Kidney (tissue), 13 donors: ENCODE measurements at regions not wholly inside any gene's neighbourhood (a gene's known extent, or its start where the extent isn't known, plus 50 kb on each side); places are given as distances from the start of the nearest gene placed in this dataset.

ENCODE experiments used
- DNase-seq, 5 donors: peaks; one replicate each; pipeline ENCODE4 v3.0.0-alpha.2; 2013 to 2020
- FAIRE-seq: peaks from 2 replicates; lab custom pipeline; 2012; peaks lifted over from hg19 to GRCh38; lab: Jason Lieb, UNC
- H3K27ac ChIP-seq, 2 donors: one replicate each; pipeline ENCODE4 v1.7.0; 2013; ENCODE audit warnings: low read depth in 2 of 2, low read length in 2 of 2, inconsistent platforms in 1 of 2
- H3K27me3 ChIP-seq: one replicate; pipeline ENCODE4 v1.7.1; 2013; ENCODE audit warnings: low read length, inconsistent platforms; ENCODE audit not compliant: control insufficient read depth, insufficient read depth
- H3K36me3 ChIP-seq, 3 donors: one replicate each; pipeline versions ENCODE4 v1.7.0 to v1.7.1; 2013; ENCODE audit warnings: low read length in 3 of 3, control low read depth in 1 of 3, inconsistent platforms in 1 of 3; ENCODE audit not compliant: insufficient read depth in 3 of 3, control insufficient read depth in 2 of 3
- H3K4me1 ChIP-seq, 3 donors: one replicate each; pipeline versions ENCODE4 v1.7.0 to v1.7.1; 2013; ENCODE audit warnings: low read length in 3 of 3, inconsistent platforms in 1 of 3, low read depth in 1 of 3; ENCODE audit not compliant: control insufficient read depth in 2 of 3, insufficient read depth in 2 of 3
- H3K4me3 ChIP-seq, 3 donors: one replicate each; pipeline versions ENCODE4 v1.7.0 to v1.8.1; 2013; ENCODE audit warnings: low read length in 3 of 3, control low read depth in 1 of 3, inconsistent platforms in 1 of 3
- H3K9ac ChIP-seq, 3 donors: one replicate each; pipeline versions ENCODE4 v1.7.0 to v1.7.1; 2013; ENCODE audit warnings: low read length in 3 of 3, control low read depth in 1 of 3, inconsistent platforms in 1 of 3
- H3K9me3 ChIP-seq, 3 donors: one replicate each; pipeline versions ENCODE4 v1.7.0 to v1.7.1; 2013; ENCODE audit warnings: low read length in 3 of 3, control low read depth in 1 of 3, inconsistent platforms in 1 of 3; ENCODE audit not compliant: control insufficient read depth in 2 of 3, insufficient read depth in 1 of 3
- CTCF ChIP-seq: IDR thresholded peaks from 3 replicates; pipeline ENCODE4 v1.5.1; 2012; ENCODE audit warnings: mild to moderate bottlenecking, moderate library complexity, borderline replicate concordance; ENCODE audit not compliant: insufficient read depth; ENCODE audit errors: extremely low read depth
- intact Hi-C: fragments of 100-400 bp; cut with DNase I; formaldehyde crosslinking; loops from one replicate; pipeline ENCODE4 v1.11.1; 2022
- donor health status: control.
- donor health status: control.
- donor health status: control.
- donor health status: control.
- donor health status: control.
- donor health status: DM: yes; HTN: yes; CAD: no.
- donor health status: Normal renal cell carcinoma (clear cell type).

- no peaks in the 10 kb centered on the region for H3K4me1 ChIP-seq
- H3K9ac ChIP-seq = no peak overlapping the region
- no peak overlapping the region for H3K4me3 ChIP-seq
- peaks cover 0 to 12% (median 3%) of the 10 kb centered on the region in 3 donors for H3K9me3 ChIP-seq
- TF ChIP-seq CTCF = no peak
- no peaks in the 10 kb centered on the region for H3K27me3 ChIP-seq
- H3K36me3 ChIP-seq = no peaks in the 10 kb centered on the region
- H3K27ac ChIP-seq = no peak overlapping the region
- FAIRE-seq = no peak
- no peak for DNase-seq
- intact Hi-C loops = no loop called here
Observed at GRCh38 chr5:2690293-2690692, 61.2 kb downstream of the IRX2 start.

DNA sequence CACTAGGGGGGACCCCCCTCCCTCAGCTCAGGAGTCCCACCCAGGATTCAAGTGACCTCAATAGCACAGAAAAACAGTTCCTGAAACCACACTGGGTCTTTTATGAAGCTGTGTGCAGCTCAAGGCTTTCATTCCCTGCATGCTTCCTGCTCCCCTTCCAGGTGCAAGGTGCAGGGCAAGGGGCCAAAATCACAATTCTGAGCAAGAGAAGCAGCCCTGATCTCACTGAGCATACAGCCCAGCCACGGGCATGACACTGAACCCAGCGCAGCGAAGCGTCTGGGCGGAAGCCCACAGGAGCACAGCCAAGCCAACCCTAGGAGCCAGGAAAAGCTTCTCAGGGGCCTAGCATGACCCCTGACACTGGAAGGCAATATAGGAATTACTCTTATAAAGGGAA, 62.9 kb downstream of the IRX2 start:
- H3K36me3 ChIP-seq = no peaks in the 10 kb centered on the region
- no peak overlapping the region for H3K4me3 ChIP-seq
- DNase-seq = no peak
- H3K27me3 ChIP-seq = no peaks in the 10 kb centered on the region
- intact Hi-C loops = no loop called here
- H3K9ac ChIP-seq = no peak overlapping the region
- H3K4me1 ChIP-seq = no peaks in the 10 kb centered on the region
- peaks cover 0 to 12% (median 3%) of the 10 kb centered on the region in 3 donors for H3K9me3 ChIP-seq
- TF ChIP-seq CTCF = no peak
- no peak for FAIRE-seq
- no peak overlapping the region for H3K27ac ChIP-seq

- no peak overlapping the region for H3K27ac ChIP-seq
- H3K27me3 ChIP-seq = no peaks in the 10 kb centered on the region
- H3K4me3 ChIP-seq = no peak overlapping the region
- no peak for DNase-seq
- no peak for FAIRE-seq
- H3K9me3 ChIP-seq = peaks cover 0 to 12% (median 3%) of the 10 kb centered on the region in 3 donors
- no peak for TF ChIP-seq CTCF
- H3K9ac ChIP-seq = no peak overlapping the region
- no peaks in the 10 kb centered on the region for H3K4me1 ChIP-seq
- intact Hi-C loops = no loop called here
- H3K36me3 ChIP-seq = no peaks in the 10 kb centered on the region
Observed at GRCh38 chr5:2687746-2688145, 63.7 kb downstream of the IRX2 start.
